B cell (primary cell): ENCODE measurements at regions not wholly inside any gene's neighbourhood (a gene's known extent, or its start where the extent isn't known, plus 50 kb on each side); places are given as distances from the start of the nearest gene placed in this dataset.

Experiments used
- EZH2 ChIP-seq: IDR thresholded peaks from 2 replicates; pipeline ENCODE4 v1.6.1; 2012; ENCODE audit warnings: borderline replicate concordance, low read depth, mild to moderate bottlenecking, moderate library complexity, low read length; ENCODE audit not compliant: insufficient read depth, poor library complexity, severe bottlenecking
- TF ChIP-seq, protein P1 (sequence below): fragments of 200-600 bp; IDR thresholded peaks from one replicate; pipeline ENCODE4 v1.8.0; 2022; ENCODE audit warnings: antibody characterized with exemption, mild to moderate bottlenecking

DNA sequence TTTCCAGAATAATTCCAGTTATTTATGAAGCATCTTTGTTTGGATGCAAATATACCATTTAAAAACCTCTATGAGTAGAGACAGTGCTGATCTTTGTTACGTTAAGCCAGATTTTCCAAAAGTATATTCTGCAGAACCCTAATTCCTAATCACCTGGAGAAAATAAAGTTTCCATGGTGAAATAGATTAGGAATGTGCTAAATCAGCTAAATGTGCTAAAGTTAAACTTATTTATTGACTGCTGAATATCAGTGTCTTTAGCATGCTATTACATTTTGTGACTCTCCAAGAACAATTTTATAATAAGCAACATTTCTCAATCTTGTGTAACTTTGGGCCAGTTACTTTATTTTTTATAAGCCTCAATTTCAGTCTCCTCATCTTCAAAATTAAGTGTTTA lies 196.3 kb upstream of the NFIA start:
- TF ChIP-seq, protein P1, sequence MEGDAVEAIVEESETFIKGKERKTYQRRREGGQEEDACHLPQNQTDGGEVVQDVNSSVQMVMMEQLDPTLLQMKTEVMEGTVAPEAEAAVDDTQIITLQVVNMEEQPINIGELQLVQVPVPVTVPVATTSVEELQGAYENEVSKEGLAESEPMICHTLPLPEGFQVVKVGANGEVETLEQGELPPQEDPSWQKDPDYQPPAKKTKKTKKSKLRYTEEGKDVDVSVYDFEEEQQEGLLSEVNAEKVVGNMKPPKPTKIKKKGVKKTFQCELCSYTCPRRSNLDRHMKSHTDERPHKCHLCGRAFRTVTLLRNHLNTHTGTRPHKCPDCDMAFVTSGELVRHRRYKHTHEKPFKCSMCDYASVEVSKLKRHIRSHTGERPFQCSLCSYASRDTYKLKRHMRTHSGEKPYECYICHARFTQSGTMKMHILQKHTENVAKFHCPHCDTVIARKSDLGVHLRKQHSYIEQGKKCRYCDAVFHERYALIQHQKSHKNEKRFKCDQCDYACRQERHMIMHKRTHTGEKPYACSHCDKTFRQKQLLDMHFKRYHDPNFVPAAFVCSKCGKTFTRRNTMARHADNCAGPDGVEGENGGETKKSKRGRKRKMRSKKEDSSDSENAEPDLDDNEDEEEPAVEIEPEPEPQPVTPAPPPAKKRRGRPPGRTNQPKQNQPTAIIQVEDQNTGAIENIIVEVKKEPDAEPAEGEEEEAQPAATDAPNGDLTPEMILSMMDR = no peak
- TF ChIP-seq EZH2 = no peak
